Stimulated activated naive CD8-positive, alpha-beta T cell treated with anti-CD3 and anti-CD28 coated beads, Interleukin-15, Interleukin-2, amounts not matched to agents 100 ng/mL and 50 ng/mL, for 24 hours (primary cell): ENCODE measurements at regions not wholly inside any gene's neighbourhood (a gene's known extent, or its start where the extent isn't known, plus 50 kb on each side); places are given as distances from the start of the nearest gene placed in this dataset.

Experiments used
- H3K27ac Mint-ChIP-seq: one replicate; pipeline ENCODE4 v1.8.0; 2021; ENCODE audit warnings: mild to moderate bottlenecking, mixed read lengths
- H3K27me3 Mint-ChIP-seq: one replicate; pipeline ENCODE4 v1.8.0; 2021; ENCODE audit warnings: mixed read lengths
- H3K36me3 Mint-ChIP-seq: one replicate; pipeline ENCODE4 v1.8.0; 2021; ENCODE audit warnings: low read depth, mixed read lengths
- H3K4me1 Mint-ChIP-seq: one replicate; pipeline ENCODE4 v1.8.0; 2021; ENCODE audit warnings: low read depth, mixed read lengths
- H3K4me3 Mint-ChIP-seq: one replicate; pipeline ENCODE4 v1.8.0; 2021; ENCODE audit warnings: mild to moderate bottlenecking, mixed read lengths
- H3K9me3 Mint-ChIP-seq: one replicate; pipeline ENCODE4 v1.8.0; 2021; ENCODE audit warnings: mixed read lengths

DNA sequence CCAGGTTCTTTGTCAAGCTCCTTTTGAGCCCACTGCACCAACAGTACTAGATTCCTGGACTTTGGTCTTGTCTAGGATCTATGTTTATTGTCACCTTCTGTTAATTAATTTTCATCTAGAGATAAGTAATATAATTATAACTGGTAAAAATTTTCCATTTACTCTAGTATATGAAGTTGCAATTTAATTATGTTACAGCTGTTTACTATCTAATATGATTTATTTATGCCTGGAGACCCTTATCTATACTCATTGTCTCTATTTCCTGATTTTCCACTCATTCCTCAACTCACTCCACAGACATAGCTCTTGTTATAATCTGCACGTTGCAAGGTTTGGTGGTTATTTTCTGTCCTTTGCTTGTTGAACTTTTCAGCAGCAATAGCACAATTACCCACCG is 63.2 kb upstream of the PHF14 start:
- Mint-ChIP-seq H3K27ac (no peak overlapping the region), H3K4me3 (no peak overlapping the region), H3K27me3 (peaks cover 7% of the 10 kb centered on the region), H3K36me3 (no peaks in the 10 kb centered on the region), H3K4me1 (no peaks in the 10 kb centered on the region), H3K9me3 (peaks cover 5% of the 10 kb centered on the region)

DNA sequence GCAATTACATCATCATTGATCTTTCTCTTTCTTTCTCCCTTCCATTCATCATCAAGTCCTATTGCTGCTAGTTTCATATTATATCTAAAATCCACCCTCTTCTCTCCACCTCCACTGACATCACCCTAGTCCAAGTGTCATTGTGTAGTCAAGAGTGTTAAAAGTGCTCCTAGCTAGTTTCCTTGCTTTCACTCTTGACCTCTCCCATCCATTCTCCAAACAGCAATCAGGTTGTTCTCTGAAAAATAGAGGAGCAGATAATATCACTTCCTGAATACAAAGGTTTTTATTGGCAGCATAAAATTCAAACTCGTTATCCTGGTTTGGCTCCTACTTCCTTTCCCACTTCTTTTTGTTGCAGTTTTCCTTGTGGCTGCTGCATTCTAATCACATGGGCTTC is 61.6 kb upstream of the PHF14 start:
- Mint-ChIP-seq H3K9me3 (peaks cover 5% of the 10 kb centered on the region), H3K4me3 (no peak overlapping the region), H3K27ac (no peak overlapping the region), H3K27me3 (peaks cover 7% of the 10 kb centered on the region), H3K36me3 (no peaks in the 10 kb centered on the region), H3K4me1 (no peaks in the 10 kb centered on the region)

- Mint-ChIP-seq H3K4me3 (no peak overlapping the region), H3K36me3 (no peaks in the 10 kb centered on the region), H3K27ac (no peak overlapping the region), H3K4me1 (no peaks in the 10 kb centered on the region), H3K27me3 (peaks cover 7% of the 10 kb centered on the region), H3K9me3 (peaks cover 5% of the 10 kb centered on the region)
These were observed 60.2 kb upstream of the PHF14 start for GRCh38 chr7:10913457-10913856.

- Mint-ChIP-seq H3K36me3 (no peaks in the 10 kb centered on the region), H3K27ac (no peak overlapping the region), H3K4me1 (no peaks in the 10 kb centered on the region), H3K27me3 (peaks cover 7% of the 10 kb centered on the region), H3K4me3 (no peak overlapping the region), H3K9me3 (no peaks in the 10 kb centered on the region)
These were observed 55.5 kb upstream of the PHF14 start for GRCh38 chr7:10918093-10918590.

DNA sequence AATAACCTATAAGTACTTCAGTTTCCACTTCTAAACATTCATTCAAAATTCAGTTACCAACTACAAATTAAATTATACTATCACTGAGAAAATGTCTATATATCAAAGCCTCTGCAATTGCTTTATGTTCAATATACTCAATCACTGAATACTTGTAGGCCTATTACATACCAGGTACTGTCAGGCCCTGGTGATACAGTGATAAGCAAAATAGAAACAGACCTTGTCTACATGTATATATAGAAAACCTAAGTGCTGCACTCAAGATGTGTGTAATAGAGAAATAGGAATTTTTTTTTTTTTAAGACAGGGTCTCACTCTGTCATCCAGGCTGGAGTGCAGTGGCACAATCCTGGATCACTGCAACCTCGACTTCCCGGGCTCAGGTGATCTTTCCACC is 53.7 kb upstream of the PHF14 start:
- no peaks in the 10 kb centered on the region for H3K36me3 Mint-ChIP-seq
- no peak overlapping the region for H3K4me3 Mint-ChIP-seq
- no peak overlapping the region for H3K27ac Mint-ChIP-seq
- H3K4me1 Mint-ChIP-seq = no peaks in the 10 kb centered on the region
- no peaks in the 10 kb centered on the region for H3K27me3 Mint-ChIP-seq
- no peaks in the 10 kb centered on the region for H3K9me3 Mint-ChIP-seq
